HEK293T (cell line): ENCODE measurements at regions not wholly inside any gene's neighbourhood (a gene's known extent, or its start where the extent isn't known, plus 50 kb on each side); places are given as distances from the start of the nearest gene placed in this dataset.

ENCODE experiments used
- CTCF ChIA-PET: fragments of 350-600 bp; formaldehyde crosslinking; extraction: SDS; loops from one replicate; lab custom pipeline; 2021; ENCODE audit warnings: antibody characterized with exemption, inconsistent platforms; lab: Yijun Ruan, JAX
- POLR2A ChIA-PET: fragments of 350-600 bp; formaldehyde crosslinking; extraction: SDS; loops from one replicate; lab custom pipeline; 2020; ENCODE audit warnings: antibody characterized with exemption, inconsistent platforms; lab: Yijun Ruan, JAX
- DNase-seq: peaks from one replicate; pipeline ENCODE4 v3.0.0; 2012; ENCODE audit warnings: mixed read lengths; ENCODE audit errors: extremely low spot score
- ARNT ChIP-seq: fragments of 450-650 bp; IDR thresholded peaks from 2 replicates; pipeline ENCODE4 v1.6.1; 2017; ENCODE audit warnings: mild to moderate bottlenecking
- BHLHE40 ChIP-seq: fragments of 450-650 bp; IDR thresholded peaks from 2 replicates; pipeline ENCODE4 v1.6.1; 2016; ENCODE audit warnings: mild to moderate bottlenecking, moderate library complexity, borderline replicate concordance
- CTBP1 ChIP-seq: fragments of 450-650 bp; IDR thresholded peaks from 2 replicates; pipeline ENCODE4 v1.6.1; 2016; ENCODE audit warnings: borderline replicate concordance
- ELF4 ChIP-seq: fragments of 450-650 bp; IDR thresholded peaks from 2 replicates; pipeline ENCODE4 v1.6.1; 2017; ENCODE audit warnings: antibody characterized with exemption
- FOXA1 ChIP-seq: fragments of 450-650 bp; IDR thresholded peaks from 2 replicates; pipeline ENCODE4 v1.6.1; 2016; ENCODE audit warnings: mild to moderate bottlenecking
- FOXK2 ChIP-seq: fragments of 450-650 bp; IDR thresholded peaks from 2 replicates; pipeline ENCODE4 v1.6.1; 2016; ENCODE audit warnings: mild to moderate bottlenecking
- FOXM1 ChIP-seq: fragments of 450-650 bp; IDR thresholded peaks from 2 replicates; pipeline ENCODE4 v1.6.1; 2017; ENCODE audit warnings: mild to moderate bottlenecking, borderline replicate concordance
- HDGF ChIP-seq: fragments of 450-650 bp; IDR thresholded peaks from 2 replicates; pipeline ENCODE4 v1.6.1; 2017; ENCODE audit warnings: antibody characterized with exemption, borderline replicate concordance
- L3MBTL2 ChIP-seq: fragments of 450-650 bp; conservative IDR thresholded peaks from 2 replicates; pipeline ENCODE4 v1.6.1; 2016; ENCODE audit warnings: mild to moderate bottlenecking
- LEF1 ChIP-seq: fragments of 450-650 bp; IDR thresholded peaks from 2 replicates; pipeline ENCODE4 v1.6.1; 2017; ENCODE audit warnings: mild to moderate bottlenecking, borderline replicate concordance
- NFRKB ChIP-seq: fragments of 450-650 bp; IDR thresholded peaks from 2 replicates; pipeline ENCODE4 v1.6.1; 2016; ENCODE audit warnings: mild to moderate bottlenecking, moderate library complexity
- SP1 ChIP-seq: fragments of 450-650 bp; IDR thresholded peaks from 2 replicates; pipeline ENCODE4 v1.6.1; 2017
- SUZ12 ChIP-seq: fragments of 450-650 bp; IDR thresholded peaks from 2 replicates; pipeline ENCODE4 v1.6.1; 2016; ENCODE audit warnings: mild to moderate bottlenecking
- TARDBP ChIP-seq: fragments of 450-650 bp; IDR thresholded peaks from 2 replicates; pipeline ENCODE4 v1.6.1; 2016
- ZNF384 ChIP-seq: fragments of 450-650 bp; IDR thresholded peaks from 2 replicates; pipeline ENCODE4 v1.6.1; 2016
- TF ChIP-seq, protein P1 (sequence below): fragments of 450-650 bp; IDR thresholded peaks from 2 replicates; pipeline ENCODE4 v1.6.1; 2016

DNA sequence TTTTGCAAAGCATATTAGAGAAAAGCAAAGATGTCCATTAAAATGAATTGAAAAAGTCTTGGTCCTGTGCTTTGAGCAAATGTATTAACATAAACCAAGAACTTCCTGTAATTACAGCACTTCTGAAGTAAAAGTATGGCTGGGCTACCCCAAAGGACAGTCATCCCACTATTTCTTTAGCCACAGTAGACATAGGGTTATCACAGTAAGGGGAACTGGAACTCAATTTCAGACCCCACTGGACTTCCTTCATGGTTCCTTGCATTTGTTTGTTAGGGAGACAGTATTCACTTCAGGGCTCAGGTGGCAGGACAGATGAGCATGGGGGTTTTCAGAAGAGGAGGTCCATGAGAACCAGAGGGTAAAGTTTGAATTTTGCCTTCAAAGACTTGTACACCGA lies 203.1 kb upstream of the PDE1C start:
- no peak for DNase-seq
- TF ChIP-seq LEF1 (no peak), FOXA1 (no peak), HDGF (no peak), ZNF384 (no peak), ARNT (no peak), FOXK2 (no peak), NFRKB (no peak), BHLHE40 (no peak), FOXM1 (no peak), SUZ12 (no peak), TARDBP (no peak), SP1 (no peak), ELF4 (no peak), CTBP1 (no peak), L3MBTL2 (no peak)
- TF ChIP-seq, protein P1, sequence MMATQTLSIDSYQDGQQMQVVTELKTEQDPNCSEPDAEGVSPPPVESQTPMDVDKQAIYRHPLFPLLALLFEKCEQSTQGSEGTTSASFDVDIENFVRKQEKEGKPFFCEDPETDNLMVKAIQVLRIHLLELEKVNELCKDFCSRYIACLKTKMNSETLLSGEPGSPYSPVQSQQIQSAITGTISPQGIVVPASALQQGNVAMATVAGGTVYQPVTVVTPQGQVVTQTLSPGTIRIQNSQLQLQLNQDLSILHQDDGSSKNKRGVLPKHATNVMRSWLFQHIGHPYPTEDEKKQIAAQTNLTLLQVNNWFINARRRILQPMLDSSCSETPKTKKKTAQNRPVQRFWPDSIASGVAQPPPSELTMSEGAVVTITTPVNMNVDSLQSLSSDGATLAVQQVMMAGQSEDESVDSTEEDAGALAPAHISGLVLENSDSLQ = no peak
- CTCF ChIA-PET = no interaction called here
- POLR2A ChIA-PET = no interaction called here

DNA sequence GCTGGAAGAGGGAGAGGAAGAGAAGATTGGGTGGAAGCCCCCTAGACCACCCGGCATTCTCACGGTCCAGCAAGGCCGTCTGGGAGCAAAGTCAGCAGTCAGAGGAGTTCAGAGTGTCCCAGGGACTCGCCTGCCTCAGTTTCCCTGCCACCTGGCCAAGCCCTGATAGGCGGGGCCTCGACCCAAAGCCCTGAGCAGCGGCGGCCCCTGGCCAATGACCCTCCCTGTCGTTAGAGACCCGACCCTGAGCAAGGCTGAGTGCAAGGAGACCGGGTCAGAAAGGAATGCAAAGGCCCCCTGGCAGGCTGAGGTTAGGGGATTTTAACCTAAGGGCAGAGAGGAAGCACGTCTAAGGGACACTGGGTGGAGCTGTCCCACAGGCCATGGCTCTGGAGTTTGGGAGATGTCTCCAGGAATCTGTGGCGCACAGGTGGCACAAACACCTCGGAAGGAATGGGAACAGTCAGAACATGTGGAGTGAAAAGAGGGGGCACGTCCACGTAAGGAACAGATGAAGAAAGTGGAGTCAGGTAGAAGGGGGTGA lies 196.8 kb upstream of the PDE1C start:
- DNase-seq = no peak
- ChIA-PET CTCF (interaction anchor here (0.6 to 0.7 kb wide), 2 partner anchors 62 to 73 kb away, joined by 3 to 4 read pairs; no protein-coding TSS in a partner anchor), POLR2A (no interaction called here)
- TF ChIP-seq FOXM1 (no peak), TARDBP (no peak), ARNT (no peak), HDGF (no peak), SP1 (no peak), FOXA1 (no peak), ZNF384 (no peak), NFRKB (no peak), SUZ12 (no peak)

GRCh38 chr7:32264702-32265284 lies 194.6 kb upstream of the PDE1C start:
- ChIA-PET CTCF (no interaction called here), POLR2A (no interaction called here)
- TF ChIP-seq FOXM1 (no peak), LEF1 (no peak), FOXA1 (no peak), L3MBTL2 (no peak), FOXK2 (no peak), SP1 (no peak), BHLHE40 (no peak), CTBP1 (no peak), HDGF (no peak), ELF4 (no peak), SUZ12 (no peak), ZNF384 (no peak), ARNT (no peak), TARDBP (no peak), NFRKB (no peak)
- TF ChIP-seq, protein P1 = no peak
- DNase-seq = no peak

- CTCF ChIA-PET = no interaction called here
- POLR2A ChIA-PET = no interaction called here
- TF ChIP-seq FOXK2 = no peak
- no peak for TF ChIP-seq FOXM1
- no peak for TF ChIP-seq CTBP1
- TF ChIP-seq L3MBTL2 = no peak
- TF ChIP-seq HDGF = no peak
- no peak for TF ChIP-seq ZNF384
- TF ChIP-seq BHLHE40 = no peak
- TF ChIP-seq FOXA1 = no peak
- TF ChIP-seq SP1 = no peak
- TF ChIP-seq NFRKB = no peak
- no peak for TF ChIP-seq TARDBP
- no peak for TF ChIP-seq ELF4
- no peak for TF ChIP-seq LEF1
- TF ChIP-seq SUZ12 = no peak
- TF ChIP-seq, protein P1 = no peak
- TF ChIP-seq ARNT = no peak
- no peak for DNase-seq
Measured at GRCh38 chr7:32263611-32264010, 193.4 kb upstream of the PDE1C start.

GRCh38 chr7:32262315-32262714 lies 192.1 kb upstream of the PDE1C start:
- TF ChIP-seq CTBP1 (no peak), TARDBP (no peak)
- POLR2A ChIA-PET = no interaction called here
- DNase-seq = no peak
- CTCF ChIA-PET = interaction anchor here (0.7 kb wide), 4 partner anchors 20 to 113 kb away, joined by 4 to 8 read pairs (median 6); no protein-coding TSS in a partner anchor

GRCh38 chr7:32259931-32260596 lies 189.9 kb upstream of the PDE1C start:
- CTCF ChIA-PET = no interaction called here
- no peak for DNase-seq
- TF ChIP-seq FOXM1 (no peak), HDGF (no peak), SP1 (no peak), NFRKB (no peak), LEF1 (no peak), ARNT (no peak), ELF4 (no peak), SUZ12 (no peak), CTBP1 (no peak), FOXA1 (no peak), BHLHE40 (no peak), L3MBTL2 (no peak), TARDBP (no peak)
- TF ChIP-seq, protein P1 = no peak
- POLR2A ChIA-PET = no interaction called here
